AG08395 (cell line): ENCODE measurements at regions not wholly inside any gene's neighbourhood (a gene's known extent, or its start where the extent isn't known, plus 50 kb on each side); places are given as distances from the start of the nearest gene placed in this dataset.
"Not testable (repeated sequence)": the region's sequence is repeated elsewhere in the genome, so short reads cannot be mapped to it uniquely, and the experiment has no call there.

ENCODE experiments used
- DNase-seq: peaks from one replicate; pipeline ENCODE4 v3.0.0; 2012; ENCODE audit warnings: mixed read lengths, low spot score

GRCh38 chr6:119880840-119881239 lies 531.3 kb upstream of the MAN1A1 start:
- DNase-seq, result no peak

- DNase-seq, result no peak
Measured at GRCh38 chr6:119879731-119880130, 530.2 kb upstream of the MAN1A1 start.

DNA sequence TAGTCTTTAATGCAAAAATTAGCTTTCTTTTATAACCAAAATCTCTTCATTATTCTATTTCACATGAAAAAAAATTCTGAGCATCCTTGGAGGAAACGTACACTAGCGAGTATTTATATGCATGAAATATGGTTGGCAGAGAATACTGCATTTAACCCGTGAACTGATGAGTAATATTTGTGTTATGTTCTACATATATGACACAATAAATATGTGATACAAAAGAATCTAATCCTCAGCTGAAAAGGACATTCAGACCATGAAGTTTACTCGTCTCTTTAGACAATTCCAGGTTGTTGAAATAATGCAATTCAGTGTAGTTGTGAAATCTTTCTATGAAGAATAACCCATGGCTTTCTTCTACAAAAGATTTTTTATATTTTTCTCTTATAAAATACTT lies 524.8 kb upstream of the MAN1A1 start:
- DNase-seq, result no peak

GRCh38 chr6:119873107-119873506 lies 523.5 kb upstream of the MAN1A1 start:
- DNase-seq, result no peak

- DNase-seq, result no peak
Measured at GRCh38 chr6:119871520-119871919, 522.0 kb upstream of the MAN1A1 start.

DNA sequence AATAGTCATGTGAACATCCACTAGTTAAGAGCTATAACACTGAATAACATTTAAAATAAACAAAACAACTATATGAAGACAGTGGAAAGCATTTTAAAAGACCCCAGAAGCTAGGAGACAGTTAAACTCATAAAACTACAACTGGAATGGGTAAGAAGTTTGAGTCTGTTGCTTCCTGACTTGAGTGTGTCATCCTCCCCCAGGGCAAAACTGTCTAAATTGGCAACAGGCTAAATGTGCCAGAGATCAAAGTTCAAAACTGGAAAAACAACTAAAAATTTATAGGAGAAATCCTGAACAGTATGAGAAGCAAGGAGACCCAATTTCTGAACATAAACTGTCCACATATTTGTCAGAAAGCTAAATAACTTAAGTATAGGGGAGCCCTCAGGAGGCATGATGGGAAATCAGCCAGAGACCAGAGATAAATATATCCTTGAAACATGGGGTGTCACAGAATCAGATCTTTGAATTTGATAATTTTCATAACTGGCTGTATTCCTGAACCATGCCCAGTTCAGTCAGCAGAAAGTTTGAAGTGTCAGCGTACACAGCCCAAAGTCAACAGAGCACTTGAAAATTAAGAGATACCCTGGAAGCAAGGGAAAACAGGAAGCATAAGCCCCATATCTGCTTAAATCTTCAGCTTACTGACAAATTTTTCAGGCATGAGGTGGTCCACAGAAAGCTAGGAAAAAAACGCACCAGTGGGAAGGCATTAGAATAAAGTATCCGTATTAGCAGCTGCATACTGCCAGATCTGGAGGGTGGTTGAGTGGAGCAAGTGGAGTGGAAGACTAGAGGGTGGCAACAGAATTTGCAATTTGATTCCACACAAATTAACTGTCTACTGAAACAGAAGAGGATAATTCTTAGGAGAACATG lies 516.1 kb upstream of the MAN1A1 start:
- no peak for DNase-seq

DNA sequence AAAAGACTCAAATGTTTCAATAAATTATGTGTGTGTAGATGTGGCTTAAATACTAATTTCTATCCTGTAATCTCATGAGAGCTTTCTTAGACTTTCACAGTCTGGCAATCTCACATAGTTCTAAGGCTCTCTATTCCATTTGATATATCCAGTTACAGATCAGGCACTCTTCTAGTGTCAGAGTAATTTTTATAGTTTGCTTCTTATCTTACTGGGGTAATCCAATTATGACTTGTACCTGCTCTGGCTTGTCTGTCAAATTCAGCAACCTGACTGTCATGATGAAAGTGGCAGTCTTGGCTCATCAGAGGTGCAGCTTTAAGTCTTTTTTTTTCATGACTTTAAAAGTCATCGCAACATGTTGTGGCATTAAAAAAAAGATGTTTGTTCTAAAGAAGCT lies 513.2 kb upstream of the MAN1A1 start:
- DNase-seq, result no peak

DNA sequence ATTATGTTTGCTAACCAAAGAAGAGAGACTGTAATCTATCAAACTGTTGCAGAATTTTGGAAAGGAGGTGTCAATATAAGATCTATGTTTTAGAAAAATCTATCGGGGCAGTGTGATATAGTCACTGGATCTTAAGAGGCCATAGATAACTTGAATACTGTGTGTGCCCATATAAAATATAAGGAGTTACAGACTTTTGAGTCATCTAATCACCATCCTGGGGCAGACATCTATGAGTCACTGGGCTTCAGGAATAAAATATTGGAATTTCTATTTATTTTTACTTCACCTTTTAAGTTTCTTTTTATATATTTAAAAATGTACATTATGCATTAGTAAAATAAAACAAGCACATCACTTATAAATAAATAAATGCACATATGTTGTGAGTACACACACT lies 509.3 kb upstream of the MAN1A1 start:
- peak; percentile 24 for DNase-seq

DNA sequence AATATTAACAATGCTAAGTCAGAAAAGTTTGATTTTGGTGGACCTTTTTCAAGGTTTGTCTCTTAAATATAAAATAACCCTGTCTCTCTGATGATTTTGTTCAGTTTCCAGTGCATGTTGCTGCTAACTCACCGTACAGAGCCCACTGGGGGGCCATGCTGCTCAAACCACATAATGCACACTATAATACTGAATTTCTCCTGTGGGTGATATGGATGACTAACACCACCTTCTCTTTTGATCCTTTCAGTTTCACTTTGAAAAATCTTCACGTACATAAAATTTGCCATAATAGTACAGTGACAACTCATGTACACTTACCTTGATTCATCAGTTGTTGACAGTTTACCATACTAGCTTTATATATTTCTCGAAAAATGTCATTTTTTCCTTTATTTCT lies 506.6 kb upstream of the MAN1A1 start:
- DNase-seq, result no peak

DNA sequence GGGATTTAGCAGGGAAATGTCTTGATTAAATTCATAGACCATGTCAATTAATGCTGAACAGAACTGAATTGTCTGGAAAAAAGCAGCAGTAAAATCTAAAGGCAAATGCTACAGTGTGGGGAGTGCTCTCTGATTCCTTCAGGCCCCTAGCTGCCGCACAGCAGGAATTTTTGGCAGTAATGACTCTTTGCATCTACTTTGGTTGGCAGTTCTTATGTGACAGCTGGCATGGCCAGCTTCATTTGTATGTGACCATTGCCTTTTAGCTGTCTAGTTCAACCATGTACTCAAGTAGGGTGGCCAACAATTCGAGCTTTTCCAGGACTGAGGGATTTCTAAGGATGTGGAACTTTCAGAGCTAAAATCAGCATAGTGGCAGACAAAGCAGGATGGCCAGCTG lies 499.1 kb upstream of the MAN1A1 start:
- DNase-seq, result no peak

- no peak for DNase-seq
Measured at GRCh38 chr6:119845161-119845560, 495.6 kb upstream of the MAN1A1 start.

- no peak for DNase-seq
Measured at GRCh38 chr6:119844387-119844786, 494.8 kb upstream of the MAN1A1 start.

GRCh38 chr6:119842191-119842590 lies 492.6 kb upstream of the MAN1A1 start:
- DNase-seq, result no peak

GRCh38 chr6:119838043-119838442 lies 488.5 kb upstream of the MAN1A1 start:
- DNase-seq, result no peak

GRCh38 chr6:119834418-119834817 lies 484.9 kb upstream of the MAN1A1 start:
- no peak for DNase-seq

DNA sequence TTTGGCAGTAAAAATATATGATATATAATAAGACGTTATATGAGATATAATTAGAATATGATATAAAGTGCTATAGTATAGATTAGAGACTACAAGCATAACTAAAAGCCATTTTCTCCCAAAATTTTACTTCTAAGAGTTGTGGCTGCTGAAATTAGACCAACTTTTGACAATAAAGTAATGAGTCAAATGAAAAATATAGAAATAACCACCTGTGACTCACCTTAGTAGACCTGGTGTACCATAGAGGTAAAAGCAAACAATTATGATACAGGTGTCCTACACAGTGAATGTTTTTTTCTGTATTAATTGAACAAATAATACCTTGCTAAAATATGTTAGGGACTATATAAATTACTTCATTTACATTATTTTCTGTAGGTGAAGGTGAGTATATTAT lies 482.9 kb upstream of the MAN1A1 start:
- no peak for DNase-seq

GRCh38 chr6:119830494-119831295 lies 481.1 kb upstream of the MAN1A1 start:
- DNase-seq, result no peak

- no peak for DNase-seq
Measured at GRCh38 chr6:119830069-119830468, 480.5 kb upstream of the MAN1A1 start.

DNA sequence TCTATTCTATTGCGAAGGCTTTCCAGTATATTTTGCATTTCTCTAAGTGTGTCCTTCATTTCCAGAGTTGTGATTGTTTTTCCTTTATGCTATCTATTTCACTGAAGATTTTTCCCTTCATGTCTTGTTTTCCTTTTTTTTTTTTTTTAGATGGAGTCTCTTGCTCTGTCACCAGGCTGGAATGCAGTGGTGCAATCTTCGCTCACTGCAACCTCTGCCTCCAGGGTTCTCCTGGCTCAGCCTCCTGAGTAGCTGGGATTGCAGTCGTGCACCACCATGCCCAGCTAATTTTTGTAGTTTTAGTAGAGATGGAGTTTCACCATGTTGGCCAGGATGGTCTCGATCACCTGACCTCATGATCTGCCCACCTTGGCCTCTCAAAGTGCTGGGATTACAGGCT lies 479.9 kb upstream of the MAN1A1 start:
- not testable (repeated sequence) for DNase-seq

- DNase-seq, result no peak
Measured at GRCh38 chr6:119829006-119829405, 479.4 kb upstream of the MAN1A1 start.

GRCh38 chr6:119821380-119821779 lies 471.8 kb upstream of the MAN1A1 start:
- no peak for DNase-seq

DNA sequence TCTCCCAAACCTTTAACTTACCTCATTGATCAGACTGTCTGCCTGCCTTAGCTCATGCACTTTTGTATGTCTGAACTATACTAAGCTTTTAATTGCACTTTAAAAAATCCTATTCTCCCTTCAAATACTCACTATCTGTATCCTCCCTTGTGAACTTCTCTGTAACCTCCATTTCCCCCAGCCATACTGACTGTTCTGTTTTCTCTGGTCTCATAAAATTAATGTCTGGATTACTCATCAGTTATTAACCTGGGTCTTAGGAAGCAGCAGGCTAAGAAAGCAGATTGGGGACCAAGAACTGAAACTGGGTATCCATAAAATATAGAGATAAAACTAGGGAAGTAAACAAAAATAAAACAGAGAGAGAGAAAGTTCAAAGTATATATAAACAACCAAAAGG lies 469.3 kb upstream of the MAN1A1 start:
- DNase-seq, result no peak
